ENCODE measurements at regions not wholly inside any gene's neighbourhood (a gene's known extent, or its start where the extent isn't known, plus 50 kb on each side); places are given as distances from the start of the nearest gene placed in this dataset.
A peak's percentile ranks its signal among the peaks of the same experiment; 100 is the strongest.

DNA sequence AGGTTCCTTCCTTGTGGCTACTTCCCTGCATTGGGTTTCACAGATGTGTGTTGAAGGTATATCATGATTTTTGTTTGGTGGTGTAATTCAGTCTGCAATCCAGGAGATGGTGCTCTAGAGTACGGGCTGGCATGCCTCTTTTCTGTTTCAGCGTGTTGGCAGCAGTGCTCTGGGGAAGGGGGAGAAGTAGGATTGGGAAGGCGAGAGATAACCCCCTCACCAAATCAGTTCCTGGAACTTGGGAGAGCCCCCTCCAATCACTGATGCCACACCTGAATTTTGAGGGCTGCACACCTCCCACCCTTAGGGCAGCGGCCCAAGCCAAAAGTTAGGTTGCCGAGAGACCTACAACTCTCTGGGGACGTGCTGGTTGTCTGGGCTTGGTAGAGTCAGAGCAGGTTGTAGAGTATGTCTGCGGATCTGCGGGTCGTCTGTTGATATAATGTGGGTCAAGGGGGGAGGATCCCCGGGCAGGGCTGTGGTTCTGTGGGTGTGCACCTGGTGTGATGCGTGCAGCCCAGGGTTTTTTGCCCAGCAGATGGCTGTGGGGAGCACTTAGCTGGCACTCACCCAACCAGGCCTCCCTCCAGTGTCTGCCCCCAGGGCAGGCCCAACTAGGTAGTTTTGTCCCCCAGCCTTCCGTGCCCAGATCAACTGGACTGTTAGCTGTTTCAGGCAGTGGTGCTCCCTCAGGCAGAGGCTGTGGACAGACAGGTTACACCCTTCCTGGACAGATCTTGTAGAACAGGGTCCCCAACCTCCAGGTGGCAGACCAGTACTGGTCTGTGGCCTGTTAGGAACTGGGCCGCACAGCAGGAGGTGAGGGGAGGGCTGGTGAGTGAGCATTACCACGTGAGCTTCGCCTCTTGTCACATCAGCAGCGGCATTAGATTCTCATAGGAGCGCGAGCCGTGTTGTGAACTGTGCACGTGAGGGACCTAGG, 85.7 kb downstream of the LGALS9B start:
- peak; percentile 58 for TF ChIP-seq RAD21 (IDR thresholded peaks at IDR 0.05; ENCODE audit: low read depth)
